Loucy (cell line): ENCODE measurements at regions not wholly inside any gene's neighbourhood (a gene's known extent, or its start where the extent isn't known, plus 50 kb on each side); places are given as distances from the start of the nearest gene placed in this dataset.

Experiments
- H2AFZ ChIP-seq: fragments of 200-600 bp; sonication (generic); 2 replicates; pipeline ENCODE4 v1.6.0; 2016; ENCODE audit warnings: antibody characterized with exemption, mild to moderate bottlenecking, low read length, moderate library complexity
- H3F3A ChIP-seq: fragments of 200-600 bp; 2 replicates; pipeline ENCODE4 v1.6.0; 2016; ENCODE audit warnings: antibody characterized with exemption, low read depth, mild to moderate bottlenecking
- H3K27me3 ChIP-seq: fragments of 200-600 bp; sonication (generic); 2 replicates; pipeline ENCODE4 v1.6.1; 2014; ENCODE audit warnings: low read length, mild to moderate bottlenecking; ENCODE audit not compliant: insufficient read depth, poor library complexity, severe bottlenecking
- H3K36me3 ChIP-seq: fragments of 200-600 bp; sonication (generic); 2 replicates; pipeline ENCODE4 v1.6.1; 2016; ENCODE audit warnings: low read length; ENCODE audit not compliant: insufficient read depth
- H3K4me1 ChIP-seq: fragments of 200-600 bp; sonication (generic); 2 replicates; pipeline ENCODE4 v1.5.1; 2014; ENCODE audit warnings: low read length, mild to moderate bottlenecking; ENCODE audit not compliant: insufficient read depth, poor library complexity, severe bottlenecking
- H3K4me2 ChIP-seq: fragments of 200-600 bp; sonication (generic); 2 replicates; pipeline ENCODE4 v1.6.0; 2014; ENCODE audit warnings: antibody characterized with exemption, low read length, low read depth, mild to moderate bottlenecking; ENCODE audit not compliant: poor library complexity, severe bottlenecking
- H3K4me3 ChIP-seq: fragments of 200-600 bp; sonication (generic); 2 replicates; pipeline ENCODE4 v1.5.1; 2014; ENCODE audit warnings: low read length, mild to moderate bottlenecking, mixed read lengths; ENCODE audit not compliant: poor library complexity, severe bottlenecking
- H3K79me2 ChIP-seq: fragments of 200-600 bp; sonication (generic); 2 replicates; pipeline ENCODE4 v1.6.1; 2014; ENCODE audit warnings: low read length; ENCODE audit not compliant: insufficient read depth
- H3K9ac ChIP-seq: fragments of 200-600 bp; sonication (generic); 2 replicates; pipeline ENCODE4 v1.6.0; 2014; ENCODE audit warnings: mild to moderate bottlenecking, low read depth, low read length, moderate library complexity; ENCODE audit not compliant: poor library complexity, severe bottlenecking
- H3K9me2 ChIP-seq: fragments of 200-600 bp; sonication (generic); replicated peaks from 2 replicates; pipeline ENCODE4 v1.6.1; 2016; ENCODE audit warnings: low read depth, low read length, mixed read lengths
- H3K9me3 ChIP-seq: fragments of 200-600 bp; sonication (generic); 2 replicates; pipeline ENCODE4 v1.6.1; 2014; ENCODE audit warnings: mild to moderate bottlenecking, antibody characterized with exemption, low read length, low read depth; ENCODE audit not compliant: insufficient read depth
- H4K20me1 ChIP-seq: fragments of 200-600 bp; sonication (generic); 2 replicates; pipeline ENCODE4 v1.6.0; 2014; ENCODE audit warnings: antibody characterized with exemption, low read length, mild to moderate bottlenecking; ENCODE audit not compliant: insufficient read depth, poor library complexity, severe bottlenecking
- EZH2phosphoT487 ChIP-seq: fragments of 200-600 bp; IDR thresholded peaks from 2 replicates; pipeline ENCODE4 v1.6.1; 2018; ENCODE audit warnings: antibody characterized with exemption, mild to moderate bottlenecking, moderate library complexity, borderline replicate concordance
- TF ChIP-seq, protein P1 (sequence below): fragments of 200-600 bp; sonication (generic); conservative IDR thresholded peaks from 2 replicates; pipeline ENCODE4 v1.5.1; 2014; ENCODE audit warnings: mild to moderate bottlenecking, antibody characterized with exemption, low read length

DNA sequence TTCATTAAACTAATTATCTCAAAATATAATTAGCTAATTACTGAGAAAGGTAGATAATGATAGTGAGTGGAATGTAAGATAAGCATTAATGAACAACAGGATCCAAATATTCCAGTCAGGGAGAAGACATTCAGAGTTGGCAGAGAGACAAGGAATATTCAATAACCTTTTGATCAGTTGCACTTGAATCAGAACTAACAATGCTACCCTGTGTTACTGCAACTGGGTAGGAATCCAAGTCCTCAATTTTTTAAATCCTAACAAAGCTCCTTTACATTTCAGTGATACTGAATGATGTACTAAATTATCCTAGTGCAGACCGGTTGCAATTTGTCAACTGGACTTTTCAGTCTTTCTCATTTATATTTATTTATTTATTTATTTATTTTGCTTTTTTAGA is 107.1 kb upstream of the MIR17HG start:
- H3K27me3 ChIP-seq = no peaks in the 10 kb centered on the region
- no peaks in the 10 kb centered on the region for H3K79me2 ChIP-seq
- H3K4me2 ChIP-seq = no peak overlapping the region
- H3K36me3 ChIP-seq = no peaks in the 10 kb centered on the region
- H3K9ac ChIP-seq = no peak overlapping the region
- H3K4me3 ChIP-seq = no peak overlapping the region
- TF ChIP-seq, protein P1, sequence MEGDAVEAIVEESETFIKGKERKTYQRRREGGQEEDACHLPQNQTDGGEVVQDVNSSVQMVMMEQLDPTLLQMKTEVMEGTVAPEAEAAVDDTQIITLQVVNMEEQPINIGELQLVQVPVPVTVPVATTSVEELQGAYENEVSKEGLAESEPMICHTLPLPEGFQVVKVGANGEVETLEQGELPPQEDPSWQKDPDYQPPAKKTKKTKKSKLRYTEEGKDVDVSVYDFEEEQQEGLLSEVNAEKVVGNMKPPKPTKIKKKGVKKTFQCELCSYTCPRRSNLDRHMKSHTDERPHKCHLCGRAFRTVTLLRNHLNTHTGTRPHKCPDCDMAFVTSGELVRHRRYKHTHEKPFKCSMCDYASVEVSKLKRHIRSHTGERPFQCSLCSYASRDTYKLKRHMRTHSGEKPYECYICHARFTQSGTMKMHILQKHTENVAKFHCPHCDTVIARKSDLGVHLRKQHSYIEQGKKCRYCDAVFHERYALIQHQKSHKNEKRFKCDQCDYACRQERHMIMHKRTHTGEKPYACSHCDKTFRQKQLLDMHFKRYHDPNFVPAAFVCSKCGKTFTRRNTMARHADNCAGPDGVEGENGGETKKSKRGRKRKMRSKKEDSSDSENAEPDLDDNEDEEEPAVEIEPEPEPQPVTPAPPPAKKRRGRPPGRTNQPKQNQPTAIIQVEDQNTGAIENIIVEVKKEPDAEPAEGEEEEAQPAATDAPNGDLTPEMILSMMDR = no peak
- no peak for TF ChIP-seq EZH2phosphoT487
- H3F3A ChIP-seq = no peaks in the 10 kb centered on the region
- H3K9me2 ChIP-seq = no peaks in the 10 kb centered on the region
- no peaks in the 10 kb centered on the region; the same call in 1 of the 2 replicates for H3K9me3 ChIP-seq
- no peaks in the 10 kb centered on the region for H3K4me1 ChIP-seq
- no peaks in the 10 kb centered on the region for H4K20me1 ChIP-seq
- no peak overlapping the region for H2AFZ ChIP-seq

DNA sequence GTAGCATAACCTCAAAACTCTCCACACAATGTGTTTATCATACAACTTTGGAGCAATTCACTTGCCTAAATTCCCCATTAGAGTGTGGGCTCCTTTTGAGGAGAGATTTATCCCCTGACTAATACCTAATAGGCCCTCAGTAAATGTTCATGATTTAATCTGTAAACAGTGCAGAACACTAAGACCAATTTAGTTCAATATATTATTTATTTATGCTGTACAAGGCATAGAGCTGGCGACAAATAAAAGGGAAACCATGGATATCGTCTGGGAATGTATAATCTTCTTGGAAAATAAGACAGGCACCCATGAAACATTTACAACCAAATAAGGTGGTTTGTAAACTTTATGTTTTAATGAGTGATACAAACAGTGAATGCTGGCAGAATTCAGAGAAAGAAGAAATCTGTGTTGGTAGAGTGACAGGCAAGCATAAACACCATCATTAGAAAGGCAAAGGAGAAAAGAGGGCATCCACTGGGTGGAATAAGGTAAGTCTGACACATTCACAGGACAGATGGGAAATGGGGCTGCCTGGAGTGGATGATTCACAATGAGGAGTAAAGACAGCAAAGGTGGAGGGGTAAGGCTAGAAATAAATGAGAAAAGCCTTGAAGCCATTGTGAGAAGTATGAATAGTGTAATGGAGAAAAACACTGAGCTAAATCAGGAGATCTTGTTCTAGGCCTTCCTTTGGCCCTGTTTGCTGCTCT is 106.1 kb upstream of the MIR17HG start:
- Histone ChIP-seq H3F3A (no peaks in the 10 kb centered on the region), H3K36me3 (no peaks in the 10 kb centered on the region), H4K20me1 (no peaks in the 10 kb centered on the region), H3K4me1 (no peaks in the 10 kb centered on the region), H3K4me2 (no peak overlapping the region), H2AFZ (no peak overlapping the region), H3K79me2 (no peaks in the 10 kb centered on the region), H3K9me3 (no peaks in the 10 kb centered on the region; the same call in 1 of the 2 replicates), H3K4me3 (no peak overlapping the region), H3K27me3 (no peaks in the 10 kb centered on the region), H3K9ac (no peak overlapping the region), H3K9me2 (no peaks in the 10 kb centered on the region)
- TF ChIP-seq, protein P1 = no peak
- TF ChIP-seq EZH2phosphoT487 = no peak

DNA sequence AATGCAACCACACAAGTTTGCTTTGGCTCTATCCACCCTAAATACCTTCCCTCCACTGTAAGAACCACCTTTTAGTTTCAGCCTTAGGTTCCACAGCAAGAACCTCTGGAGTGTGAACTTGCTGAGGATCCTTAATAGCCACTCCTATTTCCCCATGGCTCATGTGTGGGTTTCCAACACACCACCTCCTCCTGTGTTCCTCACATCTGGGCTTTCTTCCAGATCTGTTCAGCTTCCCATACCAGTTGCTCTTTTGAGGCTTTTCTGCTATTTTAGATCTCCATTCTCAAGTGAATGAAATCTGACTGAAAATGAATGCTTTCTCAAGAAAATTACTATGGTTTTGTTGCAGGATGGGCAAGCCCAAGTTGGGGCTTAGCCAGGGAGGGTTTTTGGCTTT is 104.8 kb upstream of the MIR17HG start:
- no peak overlapping the region for H2AFZ ChIP-seq
- no peaks in the 10 kb centered on the region for H4K20me1 ChIP-seq
- H3K9me3 ChIP-seq = no peaks in the 10 kb centered on the region
- no peak overlapping the region for H3K4me2 ChIP-seq
- H3K36me3 ChIP-seq = no peaks in the 10 kb centered on the region
- no peaks in the 10 kb centered on the region for H3K9me2 ChIP-seq
- H3K27me3 ChIP-seq = no peaks in the 10 kb centered on the region
- no peaks in the 10 kb centered on the region for H3K79me2 ChIP-seq
- no peak overlapping the region for H3K4me3 ChIP-seq
- TF ChIP-seq, protein P1 = no peak
- TF ChIP-seq EZH2phosphoT487 = no peak
- no peaks in the 10 kb centered on the region for H3F3A ChIP-seq
- no peak overlapping the region for H3K9ac ChIP-seq
- no peaks in the 10 kb centered on the region for H3K4me1 ChIP-seq
